ENCODE measurements at regions not wholly inside any gene's neighbourhood (a gene's known extent, or its start where the extent isn't known, plus 50 kb on each side); places are given as distances from the start of the nearest gene placed in this dataset.

- no peak for DNase-seq (ENCODE audit: low spot score)
- H3K9me3 Mint-ChIP-seq (ENCODE audit: unreplicated experiment) = no peaks in the 10 kb centered on the region
- H3K27me3 Mint-ChIP-seq (ENCODE audit: unreplicated experiment) = peaks cover 5% of the 10 kb centered on the region
- no peak for TF ChIP-seq CTCF (IDR thresholded peaks at IDR 0.05; ENCODE audit: unreplicated experiment)
- H3K27ac Mint-ChIP-seq (ENCODE audit: unreplicated experiment) = no peak overlapping the region
- H3K4me1 Mint-ChIP-seq (ENCODE audit: unreplicated experiment) = peaks cover 61% of the 10 kb centered on the region
- no peaks in the 10 kb centered on the region for H3K36me3 Mint-ChIP-seq (ENCODE audit: low read depth, unreplicated experiment)
- no peak overlapping the region for H3K4me3 Mint-ChIP-seq (ENCODE audit: unreplicated experiment)
These were observed 68.8 kb downstream of the HHEX start for GRCh38 chr10:92758594-92758993.

GRCh38 chr10:92760609-92761008 lies 70.9 kb downstream of the HHEX start:
- Mint-ChIP-seq H3K27ac (ENCODE audit: unreplicated experiment) (peak overlapping the region; percentile 30), H3K36me3 (ENCODE audit: low read depth, unreplicated experiment) (no peaks in the 10 kb centered on the region), H3K9me3 (ENCODE audit: unreplicated experiment) (no peaks in the 10 kb centered on the region), H3K4me1 (ENCODE audit: unreplicated experiment) (peaks cover 58% of the 10 kb centered on the region), H3K27me3 (ENCODE audit: unreplicated experiment) (peaks cover 1% of the 10 kb centered on the region), H3K4me3 (ENCODE audit: unreplicated experiment) (no peak overlapping the region)
- no peak for TF ChIP-seq CTCF (IDR thresholded peaks at IDR 0.05; ENCODE audit: unreplicated experiment)
- DNase-seq (ENCODE audit: low spot score) = no peak

- Mint-ChIP-seq H3K36me3 (ENCODE audit: low read depth, unreplicated experiment) (no peaks in the 10 kb centered on the region), H3K9me3 (ENCODE audit: unreplicated experiment) (no peaks in the 10 kb centered on the region), H3K4me3 (ENCODE audit: unreplicated experiment) (peak overlapping the region; percentile 24), H3K4me1 (ENCODE audit: unreplicated experiment) (peaks cover 49% of the 10 kb centered on the region), H3K27me3 (ENCODE audit: unreplicated experiment) (peaks cover 1% of the 10 kb centered on the region), H3K27ac (ENCODE audit: unreplicated experiment) (no peak overlapping the region)
- TF ChIP-seq CTCF (IDR thresholded peaks at IDR 0.05; ENCODE audit: unreplicated experiment) = no peak
- DNase-seq (ENCODE audit: low spot score) = no peak
These were observed 71.8 kb downstream of the HHEX start for GRCh38 chr10:92761571-92761970.

GRCh38 chr10:92763634-92764155 lies 73.9 kb downstream of the HHEX start:
- DNase-seq (ENCODE audit: low spot score) = no peak
- TF ChIP-seq CTCF (IDR thresholded peaks at IDR 0.05; ENCODE audit: unreplicated experiment) = no peak
- H3K9me3 Mint-ChIP-seq (ENCODE audit: unreplicated experiment) = no peaks in the 10 kb centered on the region
- peaks cover 30% of the 10 kb centered on the region for H3K4me1 Mint-ChIP-seq (ENCODE audit: unreplicated experiment)
- H3K36me3 Mint-ChIP-seq (ENCODE audit: low read depth, unreplicated experiment) = no peaks in the 10 kb centered on the region
- H3K27ac Mint-ChIP-seq (ENCODE audit: unreplicated experiment) = no peak overlapping the region
- H3K4me3 Mint-ChIP-seq (ENCODE audit: unreplicated experiment) = no peak overlapping the region
- peaks cover 1% of the 10 kb centered on the region for H3K27me3 Mint-ChIP-seq (ENCODE audit: unreplicated experiment)

- H3K4me3 Mint-ChIP-seq (ENCODE audit: unreplicated experiment) = no peak overlapping the region
- no peak for TF ChIP-seq CTCF (IDR thresholded peaks at IDR 0.05; ENCODE audit: unreplicated experiment)
- no peak for DNase-seq (ENCODE audit: low spot score)
- peaks cover 15% of the 10 kb centered on the region for H3K4me1 Mint-ChIP-seq (ENCODE audit: unreplicated experiment)
- H3K9me3 Mint-ChIP-seq (ENCODE audit: unreplicated experiment) = no peaks in the 10 kb centered on the region
- no peaks in the 10 kb centered on the region for H3K36me3 Mint-ChIP-seq (ENCODE audit: low read depth, unreplicated experiment)
- H3K27me3 Mint-ChIP-seq (ENCODE audit: unreplicated experiment) = peaks cover 1% of the 10 kb centered on the region
- H3K27ac Mint-ChIP-seq (ENCODE audit: unreplicated experiment) = no peak overlapping the region
These were observed 76.7 kb downstream of the HHEX start for GRCh38 chr10:92766451-92766850.
